B cell (primary cell): ENCODE measurements at regions not wholly inside any gene's neighbourhood (a gene's known extent, or its start where the extent isn't known, plus 50 kb on each side); places are given as distances from the start of the nearest gene placed in this dataset.
"Not testable (repeated sequence)": the region's sequence is repeated elsewhere in the genome, so short reads cannot be mapped to it uniquely, and the experiment has no call there.

Experiments
- ATAC-seq: fragments of 200-7000 bp; cut with Tn5 transposase; one replicate; pipeline ENCODE4 v1.10.0; 2021; ENCODE audit warnings: low read depth, mild to moderate bottlenecking, moderate number of reproducible peaks, moderate library complexity
- CTCF ChIA-PET: fragments of 350-600 bp; sonication (Branson Sonifier 250); formaldehyde crosslinking; loops from one replicate; lab custom pipeline; 2021; ENCODE audit warnings: antibody characterized with exemption, inconsistent platforms; lab: Charles Lee
- POLR2A ChIA-PET: fragments of 350-600 bp; sonication (Branson Sonifier 250); formaldehyde crosslinking; loops from one replicate; lab custom pipeline; 2021; ENCODE audit warnings: antibody characterized with exemption; lab: Charles Lee
- DNase-seq: peaks from one replicate; pipeline ENCODE4 v3.0.0; 2013
- H2AFZ ChIP-seq: 2 replicates; pipeline ENCODE4 v1.6.1; 2012; ENCODE audit warnings: mild to moderate bottlenecking, low read depth, low read length; ENCODE audit not compliant: insufficient read depth, poor library complexity, severe bottlenecking
- H3K27ac ChIP-seq, 2 donors: 1 replicate in 1 of 2; 2 replicates in 1 of 2; pipeline ENCODE4 v1.5.1; 2012 to 2013; ENCODE audit warnings: low read length in 2 of 2, mild to moderate bottlenecking in 2 of 2, moderate library complexity in 1 of 2
- H3K27me3 ChIP-seq, 4 experiments: fragments of 200-600 bp in 1 of 4; sonication (generic) in 1 of 4; replicated peaks in 1 of 4; 1 replicate in 2 of 4; 2 replicates in 2 of 4; pipeline versions ENCODE4 v1.6.1 to v1.7.0; 2013 to 2016; ENCODE audit warnings: low read length in 3 of 4, mild to moderate bottlenecking in 2 of 4, mixed read lengths in 1 of 4, moderate library complexity in 1 of 4; ENCODE audit not compliant: insufficient read depth in 4 of 4, control insufficient read depth in 3 of 4; ENCODE audit errors: control extremely low read depth in 1 of 4
- H3K36me3 ChIP-seq, 2 experiments: replicated peaks in 1 of 2; 1 replicate in 1 of 2; 2 replicates in 1 of 2; pipeline versions ENCODE4 v1.6.1 to v1.7.1; 2013; ENCODE audit warnings: low read length in 1 of 2; ENCODE audit not compliant: insufficient read depth in 2 of 2, control insufficient read depth in 1 of 2; ENCODE audit errors: control extremely low read depth in 1 of 2, extremely low read depth in 1 of 2
- H3K4me1 ChIP-seq, 2 donors: fragments of 200-600 bp in 1 of 2; sonication (generic) in 1 of 2; 1 replicate in 1 of 2; 2 replicates in 1 of 2; pipeline versions ENCODE4 v1.5.1 to v1.6.1; 2013 to 2017; ENCODE audit warnings: low read length in 2 of 2; ENCODE audit not compliant: control insufficient read depth in 2 of 2, insufficient read depth in 2 of 2
- H3K4me2 ChIP-seq: replicated peaks from 2 replicates; pipeline ENCODE3; 2012; ENCODE audit warnings: mild to moderate bottlenecking, low read depth, low read length; ENCODE audit not compliant: poor library complexity, severe bottlenecking
- H3K4me3 ChIP-seq, 5 experiments: fragments of 200-600 bp in 1 of 5; sonication (generic) in 1 of 5; 1 replicate in 3 of 5; 2 replicates in 2 of 5; pipeline versions ENCODE4 v1.5.1 to v1.7.0; 2011 to 2016; ENCODE audit warnings: low read length in 4 of 5, mild to moderate bottlenecking in 4 of 5, low read depth in 2 of 5, control low read depth in 1 of 5, moderate library complexity in 1 of 5; ENCODE audit not compliant: insufficient read depth in 1 of 5; ENCODE audit errors: control extremely low read depth in 1 of 5, extremely low read depth in 1 of 5
- H3K79me2 ChIP-seq: fragments of 200-600 bp; sonication (generic); one replicate; pipeline ENCODE4 v1.6.0; 2016; ENCODE audit warnings: low read length; ENCODE audit not compliant: control insufficient read depth, insufficient read depth
- H3K9ac ChIP-seq: fragments of 200-600 bp; sonication (generic); 2 replicates; pipeline ENCODE4 v1.6.1; 2017; ENCODE audit warnings: mild to moderate bottlenecking, low read length, moderate library complexity
- H3K9me3 ChIP-seq, 3 donors: one replicate each; pipeline versions ENCODE4 v1.6.1 to v1.7.1; 2013; ENCODE audit warnings: low read length in 2 of 3; ENCODE audit not compliant: control insufficient read depth in 2 of 3, insufficient read depth in 1 of 3; ENCODE audit errors: control extremely low read depth in 1 of 3
- H4K20me1 ChIP-seq: 2 replicates; pipeline ENCODE4 v1.6.0; 2012; ENCODE audit warnings: mild to moderate bottlenecking, low read length; ENCODE audit not compliant: insufficient read depth, control insufficient read depth, poor library complexity, severe bottlenecking
- H3K27ac Mint-ChIP-seq: one replicate; pipeline ENCODE4 v1.8.0; 2021; ENCODE audit warnings: mixed read lengths
- H3K27me3 Mint-ChIP-seq: one replicate; pipeline ENCODE4 v1.8.0; 2021; ENCODE audit warnings: mixed read lengths
- H3K4me1 Mint-ChIP-seq: one replicate; pipeline ENCODE4 v1.8.0; 2021; ENCODE audit warnings: mixed read lengths
- H3K4me3 Mint-ChIP-seq: one replicate; pipeline ENCODE4 v1.8.0; 2021; ENCODE audit warnings: mixed read lengths
- H3K9me3 Mint-ChIP-seq: one replicate; pipeline ENCODE4 v1.8.0; 2022; ENCODE audit warnings: mixed read lengths; ENCODE audit not compliant: insufficient read depth
- CTCF ChIP-seq: fragments of 200-600 bp; IDR thresholded peaks from one replicate; pipeline ENCODE4 v1.8.0; 2022; ENCODE audit warnings: antibody characterized with exemption, mild to moderate bottlenecking
- EZH2 ChIP-seq: IDR thresholded peaks from 2 replicates; pipeline ENCODE4 v1.6.1; 2012; ENCODE audit warnings: borderline replicate concordance, low read depth, mild to moderate bottlenecking, moderate library complexity, low read length; ENCODE audit not compliant: insufficient read depth, poor library complexity, severe bottlenecking
- WGBS: methylation state at CpG from one replicate; pipeline ENCODE4 v1.1.5; 2013; ENCODE audit warnings: missing lambda C conversion rate; ENCODE audit not compliant: insufficient coverage; 5-methylcytosine and 5-hydroxymethylcytosine counted together
- intact Hi-C: fragments of 100-400 bp; cut with micrococcal nuclease; formaldehyde crosslinking; loops from one replicate; pipeline ENCODE4 v1.10.0; 2022

GRCh38 chr13:26853323-26853722 lies 92.7 kb upstream of the GPR12 start:
- H3K4me3 Mint-ChIP-seq, result no peak overlapping the region
- no peak for ATAC-seq
- CTCF ChIA-PET, result interaction anchor here (0.5 kb wide), 1 partner anchor 1285 kb away, joined by 4 read pairs; the partner anchor contains the start of gene PAN3
- Histone ChIP-seq H2AFZ (no peak overlapping the region), H3K27me3 (peaks cover 0 to 14% (median 5%) of the 10 kb centered on the region in 4 experiments), H3K4me1 (no peaks in the 10 kb centered on the region), H3K9ac (no peak overlapping the region), H3K79me2 (no peaks in the 10 kb centered on the region), H3K4me2 (no peak overlapping the region), H3K4me3 (no peak overlapping the region), H3K9me3 (no peaks in the 10 kb centered on the region), H4K20me1 (no peaks in the 10 kb centered on the region), H3K27ac (no peak overlapping the region), H3K36me3 (no peaks in the 10 kb centered on the region)
- TF ChIP-seq CTCF (no peak), EZH2 (no peak)
- no peaks in the 10 kb centered on the region for H3K4me1 Mint-ChIP-seq
- no peaks in the 10 kb centered on the region for H3K9me3 Mint-ChIP-seq
- POLR2A ChIA-PET, result no interaction called here
- DNase-seq, result no peak
- 0% methylated on average over 1 of the region's 2 CpGs for WGBS
- H3K27ac Mint-ChIP-seq, result no peak overlapping the region
- peaks cover 59% of the 10 kb centered on the region for H3K27me3 Mint-ChIP-seq
- intact Hi-C loops, result no loop called here

GRCh38 chr13:26847281-26847680 lies 86.7 kb upstream of the GPR12 start:
- H3K36me3 ChIP-seq, result no peaks in the 10 kb centered on the region
- Mint-ChIP-seq H3K9me3 (peaks cover 3% of the 10 kb centered on the region), H3K4me1 (no peaks in the 10 kb centered on the region), H3K4me3 (no peak overlapping the region), H3K27ac (no peak overlapping the region), H3K27me3 (peaks cover 27% of the 10 kb centered on the region)
- no peaks in the 10 kb centered on the region for H3K79me2 ChIP-seq
- DNase-seq, result no peak
- H4K20me1 ChIP-seq, result no peaks in the 10 kb centered on the region
- intact Hi-C loops, result no loop called here
- no peak overlapping the region for H3K4me3 ChIP-seq
- no peaks in the 10 kb centered on the region for H3K9me3 ChIP-seq
- no peak overlapping the region for H3K4me2 ChIP-seq
- ChIA-PET POLR2A (no interaction called here), CTCF (no interaction called here)
- 30% methylated on average over 1 of the region's 1 CpG for WGBS
- no peak for ATAC-seq
- no peak overlapping the region for H2AFZ ChIP-seq
- H3K27me3 ChIP-seq, result peaks cover 0 to 3% (median under 1%) of the 10 kb centered on the region in 4 experiments
- TF ChIP-seq CTCF (no peak), EZH2 (no peak)
- no peak overlapping the region for H3K9ac ChIP-seq
- no peak overlapping the region for H3K27ac ChIP-seq
- no peaks in the 10 kb centered on the region for H3K4me1 ChIP-seq

GRCh38 chr13:26845063-26845462 lies 84.5 kb upstream of the GPR12 start:
- ATAC-seq, intact Hi-C loops, H3K27me3 ChIP-seq, H4K20me1 ChIP-seq, H3K9me3 Mint-ChIP-seq, POLR2A ChIA-PET, H3K4me3 Mint-ChIP-seq, H2AFZ ChIP-seq, DNase-seq, H3K36me3 ChIP-seq, H3K27ac ChIP-seq, H3K4me1 ChIP-seq, H3K4me3 ChIP-seq, CTCF ChIA-PET, H3K79me2 ChIP-seq, H3K9me3 ChIP-seq, H3K4me1 Mint-ChIP-seq, H3K27ac Mint-ChIP-seq, H3K9ac ChIP-seq, H3K4me2 ChIP-seq: not testable (repeated sequence)
- no CpG with 5 or more reads among the region's 7 CpGs for WGBS
- H3K27me3 Mint-ChIP-seq, result peaks cover 25% of the 10 kb centered on the region
